NCI-H2227 (cell line): ENCODE measurements at regions not wholly inside any gene's neighbourhood (a gene's known extent, or its start where the extent isn't known, plus 50 kb on each side); places are given as distances from the start of the nearest gene placed in this dataset.
"Not testable (repeated sequence)": the region's sequence is repeated elsewhere in the genome, so short reads cannot be mapped to it uniquely, and the experiment has no call there.

Source experiments
- DNase-seq: peaks from one replicate; lab custom pipeline; 2025; ENCODE audit not compliant: unreplicated experiment; lab: John Stamatoyannopoulos, UW

DNA sequence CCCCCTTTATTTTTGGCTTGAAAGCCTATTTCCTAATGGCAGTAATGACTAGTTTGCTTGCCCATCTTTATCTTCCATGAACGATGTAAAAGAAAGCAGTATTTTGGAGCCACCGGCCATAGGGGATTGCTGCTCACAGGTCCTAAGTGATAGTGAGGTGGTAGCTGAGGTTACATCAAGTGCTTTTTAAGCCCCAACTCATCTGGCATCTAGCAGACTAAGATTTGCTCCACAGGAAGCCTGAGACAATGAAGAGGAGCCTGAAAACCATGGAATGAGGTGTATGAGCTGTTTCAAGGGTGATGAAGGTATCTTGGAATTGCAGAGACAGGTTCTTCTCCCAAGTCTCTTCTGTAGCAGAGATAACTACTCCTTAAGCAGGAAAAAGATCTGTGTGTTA, 496.3 kb downstream of the XPNPEP1 start:
- no peak for DNase-seq

DNA sequence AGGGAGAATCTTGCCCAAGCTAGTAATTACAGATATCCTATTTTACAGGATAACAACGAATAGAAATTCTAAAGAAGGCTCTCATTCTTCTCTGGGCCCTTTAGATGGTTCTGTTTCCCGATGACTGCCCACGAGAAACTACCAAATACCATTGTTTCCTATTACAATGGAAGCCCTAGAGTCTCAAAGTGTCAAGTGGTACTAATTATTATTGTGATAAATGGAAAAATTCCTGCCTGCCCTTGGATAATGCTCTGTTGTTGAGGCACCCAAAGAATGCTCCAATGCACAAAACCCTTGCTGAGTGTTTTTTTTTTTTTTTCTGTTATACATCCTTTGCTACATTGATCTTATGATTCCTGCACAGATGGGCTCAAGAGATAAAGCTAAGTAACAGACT, 504.5 kb downstream of the XPNPEP1 start:
- no peak for DNase-seq

DNA sequence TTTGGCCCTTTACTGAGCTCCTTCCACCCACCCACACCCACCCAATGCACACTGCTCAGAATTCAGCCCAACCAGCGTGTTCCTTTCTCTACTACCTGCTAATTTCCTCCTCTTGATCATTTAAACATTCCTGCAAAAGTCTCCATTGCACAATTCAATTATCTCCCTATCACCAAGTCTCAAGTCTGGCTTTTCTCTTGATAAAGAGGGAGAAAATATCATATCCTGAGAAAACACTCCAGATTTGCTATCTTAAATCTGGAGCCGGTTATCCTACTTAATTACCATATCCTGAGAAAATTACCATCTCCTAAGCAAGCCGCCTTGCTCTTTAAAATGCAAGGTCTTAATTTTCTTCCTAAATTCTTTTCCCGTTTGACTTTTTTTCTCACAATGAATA, 505.5 kb downstream of the XPNPEP1 start:
- DNase-seq: no peak

DNA sequence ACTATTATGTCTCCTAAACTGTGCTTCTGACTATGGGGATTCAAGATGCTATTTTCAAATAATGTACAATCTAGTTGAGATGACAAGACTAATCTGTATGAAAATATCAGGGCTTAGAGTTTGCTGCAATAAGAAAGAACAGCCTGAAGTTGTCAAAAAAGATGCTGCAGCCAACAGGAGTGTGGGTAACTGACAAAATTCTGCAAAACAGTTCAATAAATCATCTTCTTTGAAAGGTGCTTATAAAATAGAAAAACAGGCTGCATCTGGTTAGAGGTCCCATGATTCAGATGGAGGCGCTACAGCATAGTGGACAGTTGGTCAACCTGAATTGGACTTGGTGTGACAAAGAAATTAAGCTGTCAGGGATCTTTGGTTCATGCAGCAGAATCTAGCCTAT, 511.0 kb downstream of the XPNPEP1 start:
- no peak for DNase-seq

DNA sequence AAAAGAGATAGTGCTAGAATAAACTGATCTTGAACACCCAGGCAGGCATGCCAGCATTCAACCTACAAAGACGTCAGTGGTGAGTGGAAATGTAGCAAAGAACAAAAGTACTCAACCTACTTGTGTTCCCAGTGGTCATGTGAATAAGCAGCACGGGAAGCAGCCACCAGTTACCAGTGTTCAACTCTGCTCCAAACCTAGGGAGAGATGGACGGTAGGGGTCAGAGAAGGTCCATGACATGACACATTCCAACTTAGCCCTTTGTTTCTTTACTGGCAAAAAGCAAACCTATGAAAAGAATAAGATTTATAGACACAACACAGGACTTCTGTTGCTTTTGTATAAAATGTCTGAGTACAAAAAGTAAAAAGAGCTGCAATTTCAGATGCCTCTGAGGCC, 511.4 kb downstream of the XPNPEP1 start:
- DNase-seq: no peak

DNA sequence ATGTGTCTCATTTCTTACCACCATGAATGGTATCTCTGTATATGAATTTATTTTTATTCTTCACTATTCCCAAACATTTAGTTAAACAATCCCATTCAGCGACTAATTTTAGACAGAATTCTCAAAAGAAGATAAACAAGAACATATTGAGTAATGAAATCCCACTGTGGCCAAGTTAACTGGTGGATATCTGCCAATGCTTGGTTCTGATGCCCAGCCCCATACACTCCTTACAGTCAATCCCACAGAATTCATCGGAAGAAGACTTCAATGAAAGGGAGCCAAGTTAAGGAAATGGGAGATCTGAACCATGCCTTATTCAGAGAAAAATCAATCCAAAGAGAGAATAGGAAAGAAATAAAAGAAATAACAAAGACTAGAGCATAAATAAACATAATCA, 518.0 kb downstream of the XPNPEP1 start:
- DNase-seq: no peak

DNA sequence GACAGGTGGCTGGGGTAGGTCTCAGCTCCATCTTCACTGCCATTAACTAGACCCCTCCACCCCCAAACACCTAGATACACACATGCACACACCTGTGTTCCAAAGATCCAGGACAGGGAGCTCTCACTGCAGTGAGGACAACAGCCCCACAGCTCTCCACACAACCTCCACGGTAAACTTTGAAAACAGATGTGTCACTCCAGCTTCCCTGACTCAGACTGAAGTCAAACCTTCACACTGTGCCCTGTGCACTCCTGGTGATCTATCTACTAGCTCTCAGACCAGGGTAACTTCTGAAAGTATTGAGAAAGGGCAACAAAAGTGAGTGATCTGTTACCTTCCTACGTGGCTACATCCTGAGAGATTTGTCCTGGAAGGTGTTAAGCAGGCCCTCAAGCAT, 519.8 kb downstream of the XPNPEP1 start:
- DNase-seq: no peak

DNA sequence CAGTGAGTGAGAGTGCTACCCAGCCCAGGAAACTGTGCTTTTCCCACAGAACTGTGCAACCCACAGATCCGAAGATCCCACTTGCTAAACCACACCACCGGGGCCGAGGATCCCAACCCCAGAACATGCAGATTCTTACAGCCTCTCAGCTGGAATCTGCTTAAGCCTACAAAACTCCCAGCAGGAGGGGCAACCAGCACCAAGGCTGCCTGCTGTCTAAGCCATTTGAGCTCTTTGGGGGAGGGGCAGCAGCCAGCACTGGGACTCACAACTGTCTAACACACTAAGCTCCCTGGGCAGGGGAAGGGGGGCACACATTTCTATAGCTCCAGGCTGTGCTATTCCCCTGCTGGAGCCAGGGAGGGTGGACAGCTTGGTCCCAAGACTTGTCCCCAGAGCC, 529.9 kb downstream of the XPNPEP1 start:
- no peak for DNase-seq

DNA sequence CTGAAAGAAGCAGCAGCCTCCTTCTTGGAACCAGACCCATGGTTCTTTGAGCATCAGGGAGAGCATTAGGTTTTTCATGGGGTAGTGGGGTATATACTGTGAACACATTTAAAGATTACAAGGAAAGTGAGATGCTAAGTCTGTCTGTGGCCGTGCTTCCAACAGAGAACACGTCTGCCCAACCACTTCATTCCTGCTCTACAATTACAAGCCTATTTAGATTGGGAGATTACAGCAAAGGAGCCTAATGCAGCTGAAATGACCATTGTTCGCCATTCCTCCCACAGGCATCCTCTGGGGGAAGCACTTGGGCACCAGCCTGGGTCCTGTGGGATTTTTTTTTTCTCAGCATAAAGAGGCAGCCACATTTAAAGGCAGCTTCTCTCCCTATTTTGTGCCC, 536.4 kb downstream of the XPNPEP1 start:
- no peak for DNase-seq

DNA sequence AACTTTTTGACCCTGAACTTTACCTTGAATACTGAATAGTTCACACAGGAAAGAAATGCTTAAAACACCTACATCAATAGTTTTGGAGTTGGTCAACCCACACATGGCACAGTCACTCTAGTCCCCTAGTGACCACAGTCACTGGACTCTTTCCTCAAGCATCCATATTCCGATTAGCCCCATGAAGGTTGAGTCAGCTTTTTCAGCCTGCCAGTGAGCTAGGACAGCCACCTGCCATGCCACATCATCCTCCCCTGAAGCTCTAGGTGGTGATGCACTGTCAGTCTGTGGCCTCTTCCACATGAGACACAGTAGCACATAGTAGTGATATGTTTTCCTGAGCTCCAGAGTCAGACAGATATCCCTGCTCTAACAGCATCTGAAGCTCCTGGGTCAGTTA, 537.2 kb downstream of the XPNPEP1 start:
- no peak for DNase-seq

DNA sequence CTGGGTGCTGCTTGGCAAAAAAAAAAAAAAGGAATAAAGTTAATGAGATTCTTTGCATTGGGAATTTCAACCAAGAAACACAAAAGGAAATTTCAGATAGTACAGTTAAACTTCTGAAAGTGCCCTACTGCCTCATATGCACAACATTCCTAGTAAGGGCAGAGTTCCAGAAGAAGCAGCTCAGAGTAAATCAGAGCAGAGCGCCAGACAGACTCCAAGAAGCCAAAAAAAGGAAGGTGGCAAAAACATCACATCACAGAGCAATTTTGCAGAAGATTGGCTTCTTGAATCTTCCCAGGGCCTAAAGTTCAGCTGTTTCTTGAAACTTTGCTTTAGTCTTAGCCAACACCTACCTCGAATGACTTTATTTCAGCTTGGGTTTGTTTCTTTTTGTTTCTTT, 544.1 kb downstream of the XPNPEP1 start:
- DNase-seq: no peak

DNA sequence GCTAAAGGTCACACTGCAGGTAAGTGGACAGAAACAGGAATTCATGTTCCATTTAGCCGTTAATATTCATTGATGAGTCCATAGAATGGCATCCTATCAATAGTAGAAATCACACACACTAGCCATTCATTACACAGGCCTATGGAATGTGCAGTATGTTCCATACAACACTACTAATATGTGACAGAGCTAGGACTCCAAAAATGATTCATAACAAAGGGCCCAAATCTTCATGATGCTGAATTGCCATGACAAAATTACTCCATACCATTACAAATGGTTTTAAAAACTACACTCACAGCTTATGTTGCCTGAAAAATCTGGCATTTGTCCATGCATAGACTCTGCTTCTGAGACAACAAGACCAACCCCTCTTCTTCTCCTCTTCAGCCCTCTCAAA, 549.1 kb downstream of the XPNPEP1 start:
- DNase-seq: no peak

DNA sequence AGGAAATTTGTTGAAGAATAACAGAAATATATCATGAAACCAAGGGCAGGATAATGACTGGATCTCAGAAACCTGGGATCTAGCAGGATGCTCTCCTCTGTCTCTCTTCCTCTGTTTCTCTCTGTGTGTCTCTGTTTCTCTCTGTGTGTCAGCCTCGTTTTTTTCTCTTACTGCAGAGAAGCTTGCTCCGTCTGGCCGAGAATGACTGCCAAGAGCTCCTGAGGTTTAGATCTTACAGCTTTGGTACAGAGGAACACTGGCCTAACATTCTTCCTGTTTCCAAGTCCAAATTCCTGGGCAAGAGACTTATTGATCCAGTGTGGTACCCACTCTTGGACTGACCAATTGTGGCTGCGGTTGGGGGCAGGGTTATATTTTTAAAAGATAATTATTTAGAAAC, 564.0 kb downstream of the XPNPEP1 start:
- no peak for DNase-seq

DNA sequence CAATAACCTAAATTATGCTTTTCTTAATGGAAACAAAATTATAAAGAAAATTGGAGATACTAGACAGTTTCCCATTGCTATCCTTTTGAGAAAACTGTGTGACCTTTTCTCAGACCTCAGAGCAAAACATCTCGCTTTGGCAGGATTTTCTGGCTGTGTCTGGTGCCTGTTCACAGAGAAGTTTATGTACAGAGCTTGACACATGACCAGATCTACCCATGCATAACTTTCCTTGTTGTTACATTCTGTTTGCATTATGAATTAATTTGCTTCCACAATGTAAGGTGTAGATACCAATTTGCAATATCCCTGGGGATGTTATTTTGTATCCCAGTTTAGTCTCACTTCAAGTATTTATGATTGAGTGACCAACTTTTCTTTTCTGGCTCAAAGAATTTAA, 565.0 kb downstream of the XPNPEP1 start:
- no peak for DNase-seq

DNA sequence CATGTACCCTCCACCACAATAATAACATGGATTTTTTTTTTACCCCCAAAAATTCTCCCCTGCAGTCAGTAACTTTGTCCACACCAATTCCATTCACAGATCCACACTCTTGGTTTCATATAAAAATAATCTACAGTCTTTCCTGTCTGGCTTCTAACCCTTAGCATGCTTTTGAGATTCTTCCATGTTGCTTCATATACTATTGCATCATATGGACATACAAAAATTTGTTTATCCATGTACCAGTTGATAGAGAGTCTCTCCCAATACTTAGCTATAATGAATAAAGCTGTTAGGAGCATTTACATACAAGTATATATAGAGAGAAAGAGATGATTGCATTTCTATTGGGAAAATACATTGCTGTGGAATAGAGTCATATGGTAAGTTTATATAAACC, 575.0 kb downstream of the XPNPEP1 start:
- no peak for DNase-seq

DNA sequence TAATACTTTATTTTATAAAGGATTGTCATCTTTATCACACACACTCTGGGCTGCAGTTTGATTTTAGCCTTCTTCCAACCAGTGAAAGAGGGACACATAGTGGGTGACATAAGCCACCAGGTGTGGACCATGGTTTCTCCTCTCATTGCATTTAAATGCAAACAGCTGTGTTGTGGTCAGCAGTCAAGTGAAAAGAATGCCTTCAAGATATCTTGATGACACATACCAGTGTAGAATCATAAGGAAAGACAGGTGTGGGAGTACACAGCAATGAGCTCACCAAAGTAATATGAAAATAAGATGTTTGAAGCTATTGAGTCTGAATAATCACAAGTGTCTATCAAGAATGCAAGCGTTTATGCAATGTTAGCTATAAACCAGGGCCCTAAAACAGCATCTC, 580.0 kb downstream of the XPNPEP1 start:
- no peak for DNase-seq

DNA sequence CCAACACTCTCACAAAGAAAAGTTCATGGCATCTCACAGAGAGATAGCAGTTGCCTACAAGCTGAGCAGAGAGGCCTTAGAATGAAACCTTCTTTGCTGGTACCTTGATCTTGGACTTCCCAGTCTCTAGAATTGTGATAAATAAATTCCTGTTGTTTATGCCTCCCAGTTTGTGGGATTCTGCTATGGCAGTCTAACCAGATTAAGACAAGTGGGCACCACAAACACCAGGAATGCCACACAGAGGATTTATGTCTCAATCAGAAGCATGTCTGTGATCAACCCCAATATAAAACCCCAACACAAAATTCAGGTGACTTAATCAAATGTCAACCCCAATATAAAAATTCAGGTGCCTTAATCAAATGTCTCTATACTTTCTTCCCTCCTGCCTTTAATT, 581.3 kb downstream of the XPNPEP1 start:
- DNase-seq: no peak

DNA sequence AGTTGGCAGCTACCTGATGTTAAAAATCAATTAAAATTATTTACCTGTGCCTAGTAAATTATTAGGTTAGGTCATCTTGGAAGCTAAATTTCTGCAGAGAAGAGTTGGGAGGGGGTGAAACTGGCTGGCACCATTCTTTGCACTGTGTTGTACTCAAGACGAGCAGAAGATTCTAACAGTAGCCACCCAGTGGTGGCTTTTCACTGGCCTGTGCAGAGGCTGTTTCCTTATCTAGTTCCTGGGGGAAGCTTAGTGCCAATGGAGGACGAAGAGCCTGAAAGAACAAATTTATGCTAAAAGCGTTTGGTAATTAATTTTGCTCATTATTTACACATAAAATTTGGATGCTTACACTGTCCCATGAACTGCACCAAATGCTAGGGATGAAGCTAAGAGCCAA, 595.3 kb downstream of the XPNPEP1 start:
- DNase-seq: no peak

DNA sequence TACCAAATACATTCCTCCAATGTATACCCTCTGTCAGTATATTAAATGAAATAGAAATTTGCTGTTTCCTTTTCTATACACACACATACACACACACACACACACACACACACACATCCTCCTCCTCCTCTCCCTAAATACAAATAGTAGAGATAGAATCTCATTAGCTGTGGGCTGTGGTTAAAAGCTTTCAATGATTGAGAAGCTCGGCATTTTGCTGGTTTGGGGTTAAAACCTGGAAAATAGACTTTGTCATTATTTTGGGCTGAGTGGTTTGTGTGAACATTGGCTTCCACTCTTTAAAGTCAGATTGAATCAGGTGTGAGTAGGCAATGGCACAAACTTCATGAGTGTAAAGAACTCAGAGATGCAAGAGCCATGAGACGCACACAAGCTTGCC, 596.0 kb downstream of the XPNPEP1 start:
- DNase-seq: no peak

DNA sequence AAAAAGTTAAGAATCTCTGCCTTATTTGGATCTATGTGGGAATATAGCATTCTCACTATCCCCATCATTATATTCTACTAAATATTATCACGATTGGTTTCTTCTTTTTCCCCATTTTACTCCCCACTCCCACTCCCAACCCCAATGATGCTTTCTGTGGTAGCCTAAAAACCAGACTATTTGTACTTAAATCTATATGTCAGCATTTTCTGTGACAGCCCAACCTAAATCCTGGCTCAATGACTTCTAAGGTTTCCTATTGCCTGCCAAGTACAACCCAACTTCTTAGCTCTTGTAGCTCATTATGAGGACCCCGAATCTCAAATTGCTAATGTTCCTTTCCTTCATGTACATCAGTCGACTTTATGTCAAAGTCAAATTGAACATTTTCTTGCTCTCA, 598.6 kb downstream of the XPNPEP1 start:
- no peak for DNase-seq

DNA sequence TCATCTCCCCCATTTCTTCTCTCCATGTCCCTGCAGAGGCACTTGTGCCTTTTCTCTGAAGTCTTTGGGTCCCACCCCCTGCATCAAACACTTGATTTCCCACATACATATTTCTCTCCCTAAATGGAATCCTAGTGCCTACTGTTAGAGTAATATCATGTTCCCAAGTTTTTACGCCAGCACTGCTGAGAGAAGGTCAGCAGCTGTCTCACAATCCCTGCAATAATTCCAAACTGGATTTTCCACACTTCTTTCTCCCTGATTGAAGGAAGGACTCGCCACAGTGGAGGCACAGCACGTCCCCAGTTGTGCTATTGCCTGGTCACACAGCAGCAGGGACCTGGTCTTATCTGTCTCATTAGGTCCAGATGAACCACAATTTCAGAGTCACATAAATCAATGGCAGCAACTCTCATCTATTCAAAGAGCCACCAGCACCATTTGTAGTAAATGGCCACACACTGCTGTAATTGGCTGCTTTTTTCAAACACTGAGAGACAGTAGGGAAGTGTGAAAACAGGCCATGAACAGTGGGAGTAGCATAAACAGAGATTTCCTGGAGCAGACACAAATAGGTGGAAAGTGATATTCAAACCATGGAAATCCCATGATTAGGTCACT, 605.5 kb downstream of the XPNPEP1 start:
- DNase-seq: no peak

DNA sequence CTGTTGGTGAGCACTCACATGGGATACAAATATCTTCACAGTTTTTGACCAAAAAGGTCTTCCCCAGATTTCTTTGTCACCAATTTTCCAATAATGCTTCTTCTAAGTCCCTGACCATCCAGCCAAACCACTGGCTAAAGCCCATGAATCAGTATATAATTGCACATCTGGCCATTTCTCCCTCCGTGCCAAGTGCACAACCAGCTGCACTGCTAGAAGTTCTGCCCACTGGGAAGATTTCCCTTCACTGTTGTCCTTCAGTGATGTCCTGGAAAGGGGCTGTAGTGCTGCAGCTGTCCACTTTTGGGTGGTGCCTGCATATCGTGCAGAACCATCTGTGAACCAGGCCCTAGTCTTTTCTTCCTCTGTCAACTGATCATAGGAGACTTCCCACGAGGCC, 609.3 kb downstream of the XPNPEP1 start:
- not testable (repeated sequence) for DNase-seq

DNA sequence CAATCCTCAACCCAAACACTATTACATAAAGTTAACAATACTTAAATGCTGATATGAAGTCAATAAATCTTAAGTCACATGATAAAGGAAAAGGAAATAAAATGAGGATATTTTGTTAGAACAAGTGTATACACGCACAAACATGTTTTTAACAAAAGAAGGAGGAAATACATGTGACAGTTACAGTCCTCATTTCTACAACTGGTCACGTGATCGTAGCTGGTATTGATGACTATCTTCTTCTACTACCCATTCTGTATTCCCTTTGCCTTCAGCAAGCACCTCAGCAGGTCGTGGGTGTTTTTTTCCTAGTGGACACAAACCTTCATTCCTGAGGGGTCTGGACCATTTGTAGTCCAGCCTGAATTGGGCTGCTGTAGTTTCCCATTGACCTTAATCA, 610.8 kb downstream of the XPNPEP1 start:
- DNase-seq: not testable (repeated sequence)

DNA sequence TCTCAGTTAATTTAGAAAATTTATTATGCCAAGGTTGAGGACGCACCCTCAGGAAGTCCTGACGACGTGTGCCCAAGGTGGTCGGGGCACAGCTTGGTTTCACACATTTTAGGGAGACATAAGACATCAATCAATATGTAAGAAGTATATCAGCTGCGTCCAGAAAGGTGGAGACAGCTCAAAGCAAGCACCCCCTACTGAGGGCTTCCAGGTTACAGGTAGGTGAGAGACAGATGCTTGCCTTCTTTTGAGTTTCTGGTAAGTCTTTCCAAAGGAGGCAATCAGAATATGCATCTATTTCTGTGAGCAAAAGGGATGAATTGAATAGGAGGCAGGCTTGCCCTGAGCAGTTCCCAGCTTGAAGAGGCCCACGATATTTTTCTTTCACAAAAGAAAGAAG, 614.3 kb downstream of the XPNPEP1 start:
- DNase-seq: no peak
